Inferior parietal cortex (tissue), 1 donor: ENCODE measurements at regions not wholly inside any gene's neighbourhood (a gene's known extent, or its start where the extent isn't known, plus 50 kb on each side); places are given as distances from the start of the nearest gene placed in this dataset.

Experiments used
- DNase-seq: peaks from one replicate; pipeline ENCODE4 v3.0.0-alpha.2; 2016; ENCODE audit errors: extremely low spot score

GRCh38 chr3:83894223-83894622, 1064.6 kb upstream of the CADM2 start:
- no peak for DNase-seq

DNA sequence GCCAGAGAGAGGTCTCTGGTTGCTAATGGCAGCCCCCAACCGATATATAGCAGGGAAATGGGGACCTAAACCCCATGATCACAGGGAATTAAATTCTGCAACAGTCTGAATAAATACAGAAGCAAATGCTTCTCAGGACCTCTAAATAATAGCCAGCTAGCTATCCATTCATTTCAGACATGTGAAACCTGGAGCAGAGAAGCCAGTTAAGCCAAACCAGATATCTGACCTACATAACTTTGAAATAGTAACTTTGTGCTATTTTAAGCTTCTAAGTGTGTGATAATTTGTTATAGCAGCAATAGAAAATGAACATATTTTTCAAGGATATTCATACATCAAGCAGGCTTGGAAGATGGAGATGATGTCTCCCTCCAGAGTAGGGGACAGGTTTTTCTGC, 1062.9 kb upstream of the CADM2 start:
- DNase-seq, result no peak

- DNase-seq, result no peak
Measured at GRCh38 chr3:83902787-83903533, 1055.8 kb upstream of the CADM2 start.

GRCh38 chr3:83913381-83913780, 1045.4 kb upstream of the CADM2 start:
- no peak for DNase-seq

GRCh38 chr3:83926291-83926690, 1032.5 kb upstream of the CADM2 start:
- no peak for DNase-seq

GRCh38 chr3:83928391-83928790, 1030.4 kb upstream of the CADM2 start:
- no peak for DNase-seq

DNA sequence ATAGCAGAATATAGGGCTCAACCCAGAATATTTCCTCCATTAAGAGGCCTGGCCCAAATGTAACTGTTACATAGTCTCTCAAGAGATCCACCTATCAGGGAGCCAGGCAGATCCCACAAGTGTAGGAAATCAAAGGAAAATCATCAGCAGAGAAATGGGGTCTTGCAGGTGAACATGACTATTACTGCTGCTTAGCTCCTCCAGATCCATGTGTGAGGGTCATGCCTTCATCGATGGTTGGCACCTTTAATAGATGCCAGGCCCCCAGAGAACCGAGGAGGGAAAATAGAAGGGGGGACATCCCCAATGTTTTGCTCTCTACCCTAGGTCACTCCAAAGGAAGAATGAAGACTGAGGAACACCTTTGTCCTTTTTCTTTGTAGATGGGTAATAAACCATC, 1029.9 kb upstream of the CADM2 start:
- no peak for DNase-seq

DNA sequence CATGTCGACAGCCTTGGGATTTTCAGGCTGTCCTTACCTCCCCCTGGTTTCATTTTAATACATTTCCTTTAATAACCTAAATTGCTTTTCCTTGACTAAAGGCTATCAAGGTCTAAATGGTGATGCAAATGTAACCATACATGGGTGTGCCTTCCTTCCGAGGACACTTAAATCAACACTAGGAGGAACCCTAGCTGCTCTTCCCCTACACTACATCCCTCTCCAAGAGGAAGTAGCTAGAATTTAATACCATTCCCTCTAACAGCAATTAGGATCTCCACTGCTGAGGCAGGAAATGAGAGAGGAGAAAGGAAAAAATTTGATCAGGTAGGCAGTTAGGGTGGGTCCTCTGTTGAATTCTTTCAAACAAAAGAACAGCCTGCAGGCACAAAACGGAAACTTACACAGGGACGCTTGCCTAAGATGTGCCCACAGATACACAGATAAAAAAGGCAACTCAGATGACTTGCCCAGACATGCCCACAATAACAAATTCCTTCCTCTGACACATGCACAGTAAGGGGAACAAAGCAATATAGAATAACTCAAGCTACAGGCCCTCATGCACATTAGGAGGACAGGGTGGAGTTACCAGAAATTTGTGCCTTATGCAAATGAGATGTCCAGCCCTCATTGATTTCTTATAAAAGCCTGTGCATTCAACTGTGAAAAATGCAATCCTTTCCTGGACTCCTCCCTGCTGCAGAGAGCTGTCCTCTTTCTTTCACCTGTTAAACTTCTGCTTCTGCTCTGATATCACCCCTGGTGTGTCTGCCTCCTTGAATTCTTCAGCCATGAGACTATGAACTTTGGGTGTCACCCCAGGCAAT, 1024.4 kb upstream of the CADM2 start:
- DNase-seq, result no peak

GRCh38 chr3:83938491-83938890, 1020.3 kb upstream of the CADM2 start:
- no peak for DNase-seq

GRCh38 chr3:83941990-83942745, 1016.6 kb upstream of the CADM2 start:
- DNase-seq, result no peak

- DNase-seq, result no peak
Measured at GRCh38 chr3:83946049-83946448, 1012.7 kb upstream of the CADM2 start.

GRCh38 chr3:83946554-83946953, 1012.2 kb upstream of the CADM2 start:
- no peak for DNase-seq

GRCh38 chr3:83948771-83949170, 1010.0 kb upstream of the CADM2 start:
- DNase-seq, result no peak

DNA sequence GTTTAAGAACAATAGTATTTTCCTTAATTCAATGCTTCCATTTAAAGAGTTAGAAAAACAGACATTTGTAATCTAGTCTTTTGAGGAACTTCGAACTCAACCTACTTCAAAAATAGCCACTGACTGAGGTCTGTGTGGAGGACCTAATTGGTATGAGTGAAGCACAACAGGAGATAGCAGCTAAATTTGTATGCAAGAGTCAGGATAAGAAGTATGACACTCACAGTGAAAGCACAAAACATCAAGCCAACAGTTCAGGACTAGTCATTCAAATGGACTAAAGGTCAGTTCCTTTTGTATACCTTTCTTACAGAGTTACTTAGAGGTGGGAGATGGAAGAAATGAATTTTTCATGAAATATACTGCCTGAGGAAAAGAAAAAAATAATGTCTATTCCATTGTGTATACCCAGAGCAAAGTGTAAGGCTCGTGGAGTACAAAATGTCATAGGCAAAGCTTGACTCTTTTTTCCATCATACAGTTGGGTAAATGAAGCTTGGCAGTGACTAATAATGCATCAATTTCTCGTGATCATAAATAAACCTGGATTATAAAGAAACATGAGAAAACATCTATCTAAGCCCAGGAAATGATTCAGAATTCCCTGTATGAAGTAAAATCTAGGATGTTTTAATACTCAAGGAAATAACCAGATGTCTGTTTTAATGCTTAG, 1005.2 kb upstream of the CADM2 start:
- no peak for DNase-seq

DNA sequence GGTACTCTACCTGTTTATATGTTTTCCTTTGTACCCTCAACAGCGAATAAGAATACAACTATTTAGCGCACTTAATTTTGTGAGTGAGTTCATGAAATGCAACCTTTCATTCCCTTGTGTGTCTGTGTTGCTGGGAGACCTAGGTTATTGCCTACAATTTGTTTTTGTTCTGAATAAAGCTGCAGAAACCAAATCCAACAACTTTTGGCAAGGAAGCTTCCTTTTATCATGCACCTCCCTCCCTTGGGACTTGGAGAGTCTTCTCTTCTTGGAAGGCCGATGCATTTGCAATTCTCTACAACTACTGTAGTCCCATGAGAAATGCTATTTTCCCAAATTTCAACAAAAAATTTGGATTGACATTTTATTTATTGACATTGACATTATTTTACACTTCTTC, 1002.4 kb upstream of the CADM2 start:
- no peak for DNase-seq

DNA sequence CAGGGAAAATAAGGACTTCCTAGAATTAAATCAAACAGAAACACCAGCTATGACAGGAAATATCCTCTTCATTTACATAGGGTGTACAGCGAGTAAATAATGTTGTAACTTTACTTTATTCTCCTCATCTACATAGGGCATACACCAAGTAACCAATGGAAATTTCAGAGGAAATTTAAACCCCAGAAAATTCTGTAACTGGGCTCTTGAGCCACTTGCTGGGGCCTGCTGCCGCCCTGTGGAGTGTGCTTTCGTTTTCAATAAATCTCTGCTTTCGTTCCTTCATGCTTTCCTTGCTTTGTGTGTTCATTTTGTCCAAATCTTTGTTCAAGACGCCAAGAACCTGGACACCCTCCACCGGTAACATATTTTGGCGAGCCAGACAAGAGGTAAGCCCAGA, 990.4 kb upstream of the CADM2 start:
- DNase-seq, result no peak

GRCh38 chr3:83971666-83972065, 987.1 kb upstream of the CADM2 start:
- no peak for DNase-seq

DNA sequence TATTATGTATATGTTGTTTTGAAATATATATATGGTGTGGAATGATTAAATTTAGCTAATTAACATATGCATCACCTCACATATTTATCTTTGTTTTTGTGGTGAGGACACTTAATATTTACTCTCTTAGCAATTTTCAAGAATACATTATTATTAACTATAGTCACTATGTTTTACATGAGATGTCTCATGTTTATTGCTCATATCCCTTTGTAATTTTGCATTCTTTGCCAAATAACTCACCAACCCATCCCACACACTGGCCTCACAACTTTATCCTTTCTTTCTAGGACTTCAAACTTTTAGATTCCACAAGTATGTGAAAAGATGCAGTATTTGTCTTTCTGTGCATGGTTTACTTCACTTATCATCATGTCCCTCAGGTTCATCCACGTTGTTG, 950.2 kb upstream of the CADM2 start:
- DNase-seq, result no peak

DNA sequence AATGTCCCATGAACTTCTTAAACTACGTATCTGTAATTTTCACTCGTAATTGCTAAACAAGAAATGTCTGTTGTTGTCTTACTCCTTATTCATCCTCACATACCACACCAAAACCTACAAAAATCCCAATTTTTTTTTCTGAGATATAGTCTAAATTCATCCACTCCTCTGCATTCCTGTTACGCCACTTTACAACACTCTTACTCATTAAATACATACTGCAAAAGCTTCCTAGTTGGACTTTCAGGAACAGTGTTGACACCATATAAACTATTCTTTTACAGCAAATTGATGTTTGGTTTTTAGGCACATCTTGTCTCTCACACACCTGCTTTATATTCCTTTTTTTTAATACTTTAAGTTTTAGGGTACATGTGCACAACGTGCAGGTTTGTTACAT, 934.9 kb upstream of the CADM2 start:
- DNase-seq, result no peak

DNA sequence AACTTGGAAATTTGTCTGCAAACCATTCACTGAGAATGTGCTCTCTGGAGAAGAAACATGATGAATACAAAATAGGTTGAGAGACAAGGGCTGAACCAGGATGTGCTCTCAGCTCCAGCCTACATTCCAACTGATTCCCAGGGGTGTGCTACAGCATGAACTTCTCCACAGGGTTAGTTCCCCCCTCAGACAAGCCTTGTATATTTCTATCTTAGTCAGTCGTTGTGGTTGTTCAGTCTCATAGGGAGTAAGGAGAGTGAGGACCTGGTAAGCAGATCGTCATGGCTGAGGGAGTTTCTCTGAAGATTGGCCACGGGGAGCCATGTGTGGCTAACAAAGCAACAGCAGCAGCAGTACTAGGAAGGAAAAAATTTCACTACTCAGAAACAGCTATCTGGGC, 919.7 kb upstream of the CADM2 start:
- no peak for DNase-seq

DNA sequence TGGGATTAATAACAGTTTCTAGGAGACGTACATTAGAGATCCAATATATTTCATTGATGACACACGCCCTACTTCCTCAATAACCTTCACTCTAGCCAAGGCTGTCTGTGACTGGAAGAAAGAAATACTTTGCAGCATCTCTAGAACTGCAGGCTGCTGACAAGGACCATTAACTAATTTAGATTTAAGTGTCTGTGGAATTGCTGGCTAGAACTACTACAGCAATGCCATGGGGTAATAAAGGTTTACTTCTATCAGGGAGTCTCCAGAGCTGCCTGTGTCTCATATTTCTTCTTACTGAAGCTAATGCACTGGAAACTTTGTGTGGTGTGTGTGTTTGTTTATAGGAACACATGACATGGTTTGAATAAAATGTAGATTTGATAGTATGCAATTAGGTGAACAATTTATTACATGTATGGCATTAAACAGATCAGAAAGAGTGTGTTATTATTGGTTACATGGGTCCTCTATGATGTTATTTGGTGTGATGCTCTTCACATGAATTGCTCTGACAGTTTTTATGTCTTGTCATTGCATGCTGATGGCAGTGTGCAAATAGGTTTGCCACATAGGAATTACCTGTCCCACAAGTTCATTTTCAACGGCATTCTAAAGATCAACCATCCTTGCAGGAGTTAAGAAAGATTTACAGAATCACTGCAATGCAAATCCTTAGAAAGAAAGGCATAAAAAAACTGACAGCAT, 916.2 kb upstream of the CADM2 start:
- DNase-seq, result no peak
